Keratinocyte (primary cell): ENCODE measurements at regions not wholly inside any gene's neighbourhood (a gene's known extent, or its start where the extent isn't known, plus 50 kb on each side); places are given as distances from the start of the nearest gene placed in this dataset.

ENCODE experiments used
- EZH2 ChIP-seq: IDR thresholded peaks from one replicate; pipeline ENCODE4 v1.6.1; 2012; ENCODE audit warnings: inconsistent platforms, mild to moderate bottlenecking, low read length, moderate library complexity
- TF ChIP-seq, protein P1 (sequence below), 3 experiments: IDR thresholded peaks in 1 of 3; conservative IDR thresholded peaks in 1 of 3; optimal IDR thresholded peaks in 1 of 3; 2 replicates in 2 of 3; 3 replicates in 1 of 3; pipeline versions ENCODE3 to v1.5.1; 2011; ENCODE audit warnings: low read length in 3 of 3, mild to moderate bottlenecking in 3 of 3, moderate library complexity in 2 of 3, control low read depth in 1 of 3, inconsistent platforms in 1 of 3; ENCODE audit not compliant: insufficient read depth in 2 of 3; ENCODE audit errors: extremely low read depth in 1 of 3

DNA sequence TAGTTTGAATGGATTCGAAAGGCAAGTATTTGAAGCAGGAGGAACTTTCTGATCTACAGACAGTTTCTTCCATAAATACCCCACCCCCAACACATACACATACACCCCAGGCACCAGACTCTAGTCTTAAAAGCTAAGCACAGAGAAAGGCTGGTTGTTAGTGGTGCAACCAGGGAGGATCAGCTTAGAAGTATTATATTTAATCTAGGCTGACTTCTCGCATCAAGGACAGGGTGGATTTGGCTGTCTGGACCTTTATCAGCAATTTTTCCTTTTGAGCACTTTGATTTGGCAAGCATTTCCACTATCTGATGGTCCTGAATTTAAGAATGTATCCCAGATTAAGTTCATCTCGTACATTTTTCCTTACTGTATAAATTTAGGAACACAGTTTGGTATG lies 1489.8 kb upstream of the FLRT2 start:
- TF ChIP-seq, protein P1, sequence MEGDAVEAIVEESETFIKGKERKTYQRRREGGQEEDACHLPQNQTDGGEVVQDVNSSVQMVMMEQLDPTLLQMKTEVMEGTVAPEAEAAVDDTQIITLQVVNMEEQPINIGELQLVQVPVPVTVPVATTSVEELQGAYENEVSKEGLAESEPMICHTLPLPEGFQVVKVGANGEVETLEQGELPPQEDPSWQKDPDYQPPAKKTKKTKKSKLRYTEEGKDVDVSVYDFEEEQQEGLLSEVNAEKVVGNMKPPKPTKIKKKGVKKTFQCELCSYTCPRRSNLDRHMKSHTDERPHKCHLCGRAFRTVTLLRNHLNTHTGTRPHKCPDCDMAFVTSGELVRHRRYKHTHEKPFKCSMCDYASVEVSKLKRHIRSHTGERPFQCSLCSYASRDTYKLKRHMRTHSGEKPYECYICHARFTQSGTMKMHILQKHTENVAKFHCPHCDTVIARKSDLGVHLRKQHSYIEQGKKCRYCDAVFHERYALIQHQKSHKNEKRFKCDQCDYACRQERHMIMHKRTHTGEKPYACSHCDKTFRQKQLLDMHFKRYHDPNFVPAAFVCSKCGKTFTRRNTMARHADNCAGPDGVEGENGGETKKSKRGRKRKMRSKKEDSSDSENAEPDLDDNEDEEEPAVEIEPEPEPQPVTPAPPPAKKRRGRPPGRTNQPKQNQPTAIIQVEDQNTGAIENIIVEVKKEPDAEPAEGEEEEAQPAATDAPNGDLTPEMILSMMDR (optimal IDR thresholded peaks at IDR 0.05 in 1 of 3, IDR thresholded peaks at IDR 0.05 in 1 of 3, conservative IDR thresholded peaks at IDR 0.05 in 1 of 3; ENCODE audit: extremely low read depth in 1 of 3, insufficient read depth in 2 of 3, low read length in 3 of 3) = no peak
- TF ChIP-seq EZH2 = no peak
